HFFc6 (cell line): ENCODE measurements at regions not wholly inside any gene's neighbourhood (a gene's known extent, or its start where the extent isn't known, plus 50 kb on each side); places are given as distances from the start of the nearest gene placed in this dataset.
"Not testable (repeated sequence)": the region's sequence is repeated elsewhere in the genome, so short reads cannot be mapped to it uniquely, and the experiment has no call there.

Experiments used
- DNase-seq: peaks from one replicate; pipeline ENCODE4 v3.0.0-alpha.2; 2018
- H3K27ac Mint-ChIP-seq: 2 replicates; pipeline ENCODE4 v1.8.0; 2020; ENCODE audit warnings: mild to moderate bottlenecking, mixed read lengths
- H3K27me3 Mint-ChIP-seq: 2 replicates; pipeline ENCODE4 v1.8.0; 2021; ENCODE audit warnings: mild to moderate bottlenecking, moderate library complexity, mixed read lengths; ENCODE audit not compliant: insufficient read depth
- H3K36me3 Mint-ChIP-seq: 2 replicates; pipeline ENCODE4 v1.8.0; 2021; ENCODE audit warnings: low read depth, mixed read lengths
- H3K4me1 Mint-ChIP-seq: 2 replicates; pipeline ENCODE4 v1.8.0; 2020; ENCODE audit warnings: low read depth, mixed read lengths
- H3K4me3 Mint-ChIP-seq: 2 replicates; pipeline ENCODE4 v1.8.0; 2020; ENCODE audit warnings: mild to moderate bottlenecking, moderate library complexity, mixed read lengths
- H3K9me3 Mint-ChIP-seq: 2 replicates; pipeline ENCODE4 v1.8.0; 2020; ENCODE audit warnings: mild to moderate bottlenecking, mixed read lengths
- CTCF ChIP-seq: fragments of 200-600 bp; sonication (generic); IDR thresholded peaks from 2 replicates; pipeline ENCODE4 v1.5.0; 2021; ENCODE audit warnings: antibody characterized with exemption, mild to moderate bottlenecking

GRCh38 chr21:28051649-28052048 lies 941.0 kb downstream of the LTN1 start:
- Mint-ChIP-seq H3K4me1 (peaks cover 23% of the 10 kb centered on the region), H3K4me3 (peak overlapping the region; percentile 45)
- DNase-seq, result peak; percentile 44
- H3K27me3 Mint-ChIP-seq, H3K36me3 Mint-ChIP-seq, H3K9me3 Mint-ChIP-seq, H3K27ac Mint-ChIP-seq: not testable (repeated sequence)
- TF ChIP-seq CTCF, result peak; percentile 84

GRCh38 chr21:28035692-28036091 lies 957.0 kb downstream of the LTN1 start:
- DNase-seq, H3K4me1 Mint-ChIP-seq, H3K27me3 Mint-ChIP-seq, H3K27ac Mint-ChIP-seq, H3K4me3 Mint-ChIP-seq: not testable (repeated sequence)
- Mint-ChIP-seq H3K9me3 (peaks cover 20% of the 10 kb centered on the region), H3K36me3 (peaks cover 13% of the 10 kb centered on the region; the same call in 1 of the 2 replicates)

GRCh38 chr21:28034916-28035315 lies 957.8 kb downstream of the LTN1 start:
- not testable (repeated sequence) for H3K27ac Mint-ChIP-seq, H3K27me3 Mint-ChIP-seq, H3K4me1 Mint-ChIP-seq, DNase-seq, H3K4me3 Mint-ChIP-seq
- Mint-ChIP-seq H3K36me3 (peaks cover 14% of the 10 kb centered on the region; the same call in 1 of the 2 replicates), H3K9me3 (peaks cover 28% of the 10 kb centered on the region)

GRCh38 chr21:28034334-28034733 lies 958.3 kb downstream of the LTN1 start:
- not testable (repeated sequence) for H3K4me1 Mint-ChIP-seq, H3K4me3 Mint-ChIP-seq, H3K27me3 Mint-ChIP-seq, H3K27ac Mint-ChIP-seq, DNase-seq
- peaks cover 27% of the 10 kb centered on the region for H3K9me3 Mint-ChIP-seq
- H3K36me3 Mint-ChIP-seq, result peaks cover 14% of the 10 kb centered on the region; the same call in 1 of the 2 replicates

GRCh38 chr21:28032652-28033051 lies 960.0 kb downstream of the LTN1 start:
- H3K9me3 Mint-ChIP-seq, result peaks cover 16% of the 10 kb centered on the region
- H3K36me3 Mint-ChIP-seq, H3K27me3 Mint-ChIP-seq, H3K4me3 Mint-ChIP-seq, H3K27ac Mint-ChIP-seq, DNase-seq, H3K4me1 Mint-ChIP-seq: not testable (repeated sequence)

GRCh38 chr21:28031066-28031465 lies 961.6 kb downstream of the LTN1 start:
- H3K4me3 Mint-ChIP-seq, H3K4me1 Mint-ChIP-seq, H3K36me3 Mint-ChIP-seq, DNase-seq, H3K27ac Mint-ChIP-seq, H3K27me3 Mint-ChIP-seq: not testable (repeated sequence)
- peaks cover 16% of the 10 kb centered on the region for H3K9me3 Mint-ChIP-seq

- DNase-seq, result no peak
- TF ChIP-seq CTCF, result no peak
Observed at GRCh38 chr21:28025111-28025510, 967.6 kb downstream of the LTN1 start.

GRCh38 chr21:28018741-28019669 lies 973.7 kb downstream of the LTN1 start:
- no peak overlapping the region; the same call in 1 of the 2 replicates for H3K27ac Mint-ChIP-seq
- peak; percentile 0 for DNase-seq
- H3K4me3 Mint-ChIP-seq, result peak overlapping the region; percentile 82
- no peaks in the 10 kb centered on the region for H3K36me3 Mint-ChIP-seq
- H3K9me3 Mint-ChIP-seq, result no peaks in the 10 kb centered on the region
- H3K27me3 Mint-ChIP-seq, result no peaks in the 10 kb centered on the region
- H3K4me1 Mint-ChIP-seq, result peaks cover 8% of the 10 kb centered on the region; the same call in 1 of the 2 replicates
- peak; percentile 41; the same call in 1 of the 2 replicates for TF ChIP-seq CTCF

More at GRCh38 chr21:28025111-28025510, 967.6 kb downstream of the LTN1 start:
- peaks cover 3% of the 10 kb centered on the region; the same call in 1 of the 2 replicates for H3K9me3 Mint-ChIP-seq
- no peak overlapping the region for H3K4me3 Mint-ChIP-seq
- no peaks in the 10 kb centered on the region for H3K4me1 Mint-ChIP-seq
- no peaks in the 10 kb centered on the region for H3K27me3 Mint-ChIP-seq
- no peaks in the 10 kb centered on the region for H3K36me3 Mint-ChIP-seq
- no peak overlapping the region for H3K27ac Mint-ChIP-seq
